ENCODE measurements at regions not wholly inside any gene's neighbourhood (a gene's known extent, or its start where the extent isn't known, plus 50 kb on each side); places are given as distances from the start of the nearest gene placed in this dataset.

GRCh38 chr12:90899456-90900182, 55.4 kb downstream of the CCER1 start:
- H2AFZ ChIP-seq (ENCODE audit: low read length): no peak overlapping the region
- no peaks in the 10 kb centered on the region for H3K9me2 ChIP-seq (replicated peaks; ENCODE audit: insufficient read depth, low read length)
- H3K9ac ChIP-seq (ENCODE audit: low read length): no peak overlapping the region
- no peak for DNase-seq
- H3K4me1 ChIP-seq (ENCODE audit: low read length): no peaks in the 10 kb centered on the region
- H3F3A ChIP-seq (ENCODE audit: insufficient read depth, low read length): no peaks in the 10 kb centered on the region
- H3K4me3 ChIP-seq (ENCODE audit: low read length): no peak overlapping the region
- no peak overlapping the region for H3K4me2 ChIP-seq (ENCODE audit: low read depth, low read length)
- TF ChIP-seq EZH2phosphoT487 (IDR thresholded peaks at IDR 0.05; ENCODE audit: low read length) (no peak), EZH2 (optimal IDR thresholded peaks at IDR 0.05; ENCODE audit: low read depth, low read length) (no peak), CTCF (IDR thresholded peaks at IDR 0.05; ENCODE audit: low read length) (no peak)
- no peak overlapping the region for H3K27ac ChIP-seq (ENCODE audit: low read length)
- H3K36me3 ChIP-seq (replicated peaks; ENCODE audit: insufficient read depth, low read length): no peaks in the 10 kb centered on the region
- H3K79me2 ChIP-seq (ENCODE audit: low read length): no peaks in the 10 kb centered on the region
- H3K9me3 ChIP-seq (replicated peaks; ENCODE audit: insufficient read depth, low read length): no peaks in the 10 kb centered on the region
- no peaks in the 10 kb centered on the region for H4K20me1 ChIP-seq (ENCODE audit: insufficient read depth, low read length)
- H3K27me3 ChIP-seq (replicated peaks; ENCODE audit: insufficient read depth, low read length): no peaks in the 10 kb centered on the region

- Histone ChIP-seq H4K20me1 (ENCODE audit: insufficient read depth, low read length) (no peaks in the 10 kb centered on the region), H3K79me2 (ENCODE audit: low read length) (no peaks in the 10 kb centered on the region), H3K36me3 (replicated peaks; ENCODE audit: insufficient read depth, low read length) (no peaks in the 10 kb centered on the region), H2AFZ (ENCODE audit: low read length) (no peak overlapping the region), H3K4me2 (ENCODE audit: low read depth, low read length) (no peak overlapping the region), H3K9me3 (replicated peaks; ENCODE audit: insufficient read depth, low read length) (no peaks in the 10 kb centered on the region), H3K9ac (ENCODE audit: low read length) (no peak overlapping the region), H3F3A (ENCODE audit: insufficient read depth, low read length) (no peaks in the 10 kb centered on the region), H3K9me2 (replicated peaks; ENCODE audit: insufficient read depth, low read length) (no peaks in the 10 kb centered on the region), H3K27me3 (replicated peaks; ENCODE audit: insufficient read depth, low read length) (no peaks in the 10 kb centered on the region), H3K4me3 (ENCODE audit: low read length) (no peak overlapping the region), H3K4me1 (ENCODE audit: low read length) (no peaks in the 10 kb centered on the region), H3K27ac (ENCODE audit: low read length) (no peak overlapping the region)
- no peak for DNase-seq
- TF ChIP-seq EZH2phosphoT487 (IDR thresholded peaks at IDR 0.05; ENCODE audit: low read length) (no peak), CTCF (IDR thresholded peaks at IDR 0.05; ENCODE audit: low read length) (no peak), EZH2 (optimal IDR thresholded peaks at IDR 0.05; ENCODE audit: low read depth, low read length) (no peak)
Measured at GRCh38 chr12:90897986-90898385, 57.0 kb downstream of the CCER1 start.

GRCh38 chr12:90897316-90897715, 57.7 kb downstream of the CCER1 start:
- no peak overlapping the region for H3K4me3 ChIP-seq (ENCODE audit: low read length)
- H3K9me3 ChIP-seq (replicated peaks; ENCODE audit: insufficient read depth, low read length): no peaks in the 10 kb centered on the region
- no peaks in the 10 kb centered on the region for H3K4me1 ChIP-seq (ENCODE audit: low read length)
- no peak overlapping the region for H3K27ac ChIP-seq (ENCODE audit: low read length)
- H4K20me1 ChIP-seq (ENCODE audit: insufficient read depth, low read length): no peaks in the 10 kb centered on the region
- no peaks in the 10 kb centered on the region for H3K36me3 ChIP-seq (replicated peaks; ENCODE audit: insufficient read depth, low read length)
- H2AFZ ChIP-seq (ENCODE audit: low read length): no peak overlapping the region
- H3K9ac ChIP-seq (ENCODE audit: low read length): no peak overlapping the region
- H3F3A ChIP-seq (ENCODE audit: insufficient read depth, low read length): no peaks in the 10 kb centered on the region
- no peaks in the 10 kb centered on the region for H3K79me2 ChIP-seq (ENCODE audit: low read length)
- DNase-seq: no peak
- no peak overlapping the region for H3K4me2 ChIP-seq (ENCODE audit: low read depth, low read length)
- no peak for TF ChIP-seq EZH2phosphoT487 (IDR thresholded peaks at IDR 0.05; ENCODE audit: low read length)
- no peak for TF ChIP-seq EZH2 (optimal IDR thresholded peaks at IDR 0.05; ENCODE audit: low read depth, low read length)
- no peak for TF ChIP-seq CTCF (IDR thresholded peaks at IDR 0.05; ENCODE audit: low read length)
- H3K27me3 ChIP-seq (replicated peaks; ENCODE audit: insufficient read depth, low read length): no peaks in the 10 kb centered on the region
- no peaks in the 10 kb centered on the region for H3K9me2 ChIP-seq (replicated peaks; ENCODE audit: insufficient read depth, low read length)
